Hepatocyte (in vitro differentiated cells): ENCODE measurements at regions not wholly inside any gene's neighbourhood (a gene's known extent, or its start where the extent isn't known, plus 50 kb on each side); places are given as distances from the start of the nearest gene placed in this dataset.
"Not testable (repeated sequence)": the region's sequence is repeated elsewhere in the genome, so short reads cannot be mapped to it uniquely, and the experiment has no call there.

Experiments used
- DNase-seq: peaks from one replicate; pipeline ENCODE4 v3.0.0-alpha.2; 2016; ENCODE audit warnings: low spot score
- H2AFZ ChIP-seq: fragments of 200-600 bp; sonication (generic); 2 replicates; pipeline ENCODE4 v1.6.0; 2016; ENCODE audit warnings: antibody characterized with exemption, mild to moderate bottlenecking
- H3K27ac ChIP-seq: fragments of 200-600 bp; sonication (generic); 2 replicates; pipeline ENCODE4 v1.5.1; 2016; ENCODE audit warnings: mild to moderate bottlenecking
- H3K27me3 ChIP-seq: fragments of 200-600 bp; sonication (generic); 2 replicates; pipeline ENCODE4 v1.6.1; 2016
- H3K36me3 ChIP-seq: fragments of 200-600 bp; sonication (generic); replicated peaks from 2 replicates; pipeline ENCODE4 v1.5.1; 2016; ENCODE audit warnings: low read depth; ENCODE audit not compliant: insufficient read depth
- H3K4me1 ChIP-seq: fragments of 200-600 bp; sonication (generic); 2 replicates; pipeline ENCODE4 v1.5.1; 2016; ENCODE audit warnings: mild to moderate bottlenecking, moderate library complexity; ENCODE audit not compliant: insufficient read depth
- H3K4me2 ChIP-seq: fragments of 200-600 bp; sonication (generic); 2 replicates; pipeline ENCODE4 v1.6.0; 2016
- H3K4me3 ChIP-seq: fragments of 200-600 bp; sonication (generic); 2 replicates; pipeline ENCODE4 v1.5.1; 2016; ENCODE audit warnings: mild to moderate bottlenecking
- H3K79me2 ChIP-seq: fragments of 200-600 bp; sonication (generic); 2 replicates; pipeline ENCODE4 v1.6.0; 2017; ENCODE audit warnings: mild to moderate bottlenecking
- H3K9me2 ChIP-seq: fragments of 200-600 bp; sonication (generic); replicated peaks from 2 replicates; pipeline ENCODE4 v1.6.0; 2017; ENCODE audit warnings: mild to moderate bottlenecking; ENCODE audit not compliant: insufficient read depth
- H3K9me3 ChIP-seq: fragments of 200-600 bp; sonication (generic); 2 replicates; pipeline ENCODE4 v1.5.1; 2016; ENCODE audit warnings: low read depth, mild to moderate bottlenecking
- H4K20me1 ChIP-seq: fragments of 200-600 bp; sonication (generic); 2 replicates; pipeline ENCODE4 v1.6.0; 2016; ENCODE audit warnings: mild to moderate bottlenecking; ENCODE audit not compliant: insufficient read depth, poor library complexity, severe bottlenecking
- CTCF ChIP-seq: fragments of 200-600 bp; sonication (generic); IDR thresholded peaks from 2 replicates; pipeline ENCODE4 v1.5.1; 2016; ENCODE audit warnings: antibody characterized with exemption, mild to moderate bottlenecking; ENCODE audit not compliant: poor library complexity
- EZH2 ChIP-seq: fragments of 200-600 bp; sonication (generic); IDR thresholded peaks from 2 replicates; pipeline ENCODE4 v1.6.1; 2016; ENCODE audit warnings: antibody characterized with exemption, mild to moderate bottlenecking, borderline replicate concordance
- EZH2phosphoT487 ChIP-seq: fragments of 200-600 bp; sonication (generic); IDR thresholded peaks from one replicate; pipeline ENCODE4 v1.6.1; 2018; ENCODE audit warnings: antibody characterized with exemption, mild to moderate bottlenecking, low read depth, moderate library complexity; ENCODE audit not compliant: unreplicated experiment, severe bottlenecking
- WGBS: methylation state at CpG from one replicate; pipeline ENCODE4 v1.1.6; 2016; ENCODE audit warnings: low lambda C conversion rate; ENCODE audit errors: missing lambda C conversion rate; 5-methylcytosine and 5-hydroxymethylcytosine counted together

GRCh38 chrX:113988315-113988935 lies 595.5 kb upstream of the HTR2C start:
- not testable (repeated sequence) for H3K9me2 ChIP-seq, H2AFZ ChIP-seq, H3K27ac ChIP-seq, H3K79me2 ChIP-seq, H3K27me3 ChIP-seq, DNase-seq, H3K4me2 ChIP-seq, H3K4me3 ChIP-seq, H3K36me3 ChIP-seq, H3K9me3 ChIP-seq, H4K20me1 ChIP-seq
- peaks cover 10% of the 10 kb centered on the region for H3K4me1 ChIP-seq
- 88% methylated on average over 10 of the region's 10 CpGs for WGBS

- Histone ChIP-seq H3K27me3 (no peaks in the 10 kb centered on the region), H3K79me2 (no peaks in the 10 kb centered on the region), H3K9me3 (no peaks in the 10 kb centered on the region), H3K4me3 (no peak overlapping the region), H3K27ac (no peak overlapping the region), H3K4me2 (no peak overlapping the region), H2AFZ (no peak overlapping the region), H3K9me2 (no peaks in the 10 kb centered on the region), H4K20me1 (no peaks in the 10 kb centered on the region), H3K36me3 (no peaks in the 10 kb centered on the region), H3K4me1 (peaks cover 10% of the 10 kb centered on the region)
- TF ChIP-seq EZH2phosphoT487 (no peak), CTCF (no peak), EZH2 (no peak)
- no peak for DNase-seq
- WGBS, result 100% methylated on average over 1 of the region's 1 CpG
These were observed 597.5 kb upstream of the HTR2C start for GRCh38 chrX:113986427-113986826.

- DNase-seq, result no peak
- 63% methylated on average over 4 of the region's 4 CpGs for WGBS
- Histone ChIP-seq H2AFZ (no peak overlapping the region), H4K20me1 (no peaks in the 10 kb centered on the region), H3K4me1 (no peaks in the 10 kb centered on the region), H3K36me3 (no peaks in the 10 kb centered on the region), H3K27me3 (no peaks in the 10 kb centered on the region), H3K9me2 (no peaks in the 10 kb centered on the region), H3K4me2 (no peak overlapping the region), H3K27ac (no peak overlapping the region), H3K4me3 (no peak overlapping the region), H3K79me2 (no peaks in the 10 kb centered on the region), H3K9me3 (no peaks in the 10 kb centered on the region)
- TF ChIP-seq CTCF, result no peak
- no peak for TF ChIP-seq EZH2phosphoT487
- TF ChIP-seq EZH2, result no peak
These were observed 601.1 kb upstream of the HTR2C start for GRCh38 chrX:113982766-113983165.

DNA sequence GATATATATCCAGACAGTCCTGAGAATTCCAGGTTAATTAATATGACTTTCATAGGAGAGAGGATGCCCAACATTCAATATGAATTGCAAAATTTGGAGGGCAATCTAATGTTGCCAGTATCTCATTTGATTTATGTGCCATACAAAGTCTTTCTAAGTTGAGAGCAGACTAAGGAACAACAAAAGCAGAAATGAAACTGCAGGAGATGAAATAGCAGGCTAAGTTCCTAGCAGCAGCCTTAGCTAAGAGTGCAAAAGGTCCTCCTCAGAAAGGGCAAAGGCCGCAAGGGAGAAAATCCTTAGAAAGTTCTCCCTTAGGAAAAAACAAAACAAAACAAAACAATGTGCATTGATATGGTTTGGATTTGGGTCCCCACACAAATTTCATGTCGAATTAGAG lies 602.9 kb upstream of the HTR2C start:
- H2AFZ ChIP-seq, result no peak overlapping the region
- no peaks in the 10 kb centered on the region for H3K9me2 ChIP-seq
- no peak overlapping the region for H3K27ac ChIP-seq
- H3K27me3 ChIP-seq, result no peaks in the 10 kb centered on the region
- no peaks in the 10 kb centered on the region for H3K79me2 ChIP-seq
- no peak for DNase-seq
- WGBS, result 98% methylated on average over 2 of the region's 2 CpGs
- H4K20me1 ChIP-seq, result no peaks in the 10 kb centered on the region
- TF ChIP-seq CTCF, result no peak
- TF ChIP-seq EZH2, result no peak
- no peak for TF ChIP-seq EZH2phosphoT487
- no peak overlapping the region for H3K4me3 ChIP-seq
- H3K9me3 ChIP-seq, result no peaks in the 10 kb centered on the region
- no peak overlapping the region for H3K4me2 ChIP-seq
- no peaks in the 10 kb centered on the region for H3K4me1 ChIP-seq
- no peaks in the 10 kb centered on the region for H3K36me3 ChIP-seq
